Sigmoid colon (tissue), 6 donors: ENCODE measurements at regions not wholly inside any gene's neighbourhood (a gene's known extent, or its start where the extent isn't known, plus 50 kb on each side); places are given as distances from the start of the nearest gene placed in this dataset.

Source experiments
- DNase-seq: peaks from one replicate; pipeline ENCODE4 v3.0.0-alpha.2; 2019
- H3K27ac ChIP-seq, 4 donors: fragments of 200-600 bp; sonication (generic); one replicate each; pipeline ENCODE4 v1.5.1; 2016 to 2019; ENCODE audit warnings: mild to moderate bottlenecking in 1 of 4
- H3K27me3 ChIP-seq, 3 donors: fragments of 200-600 bp; sonication (generic); one replicate each; pipeline ENCODE4 v1.5.1; 2019; ENCODE audit warnings: mild to moderate bottlenecking in 1 of 3
- H3K36me3 ChIP-seq, 4 donors: fragments of 200-600 bp; sonication (generic); one replicate each; pipeline ENCODE4 v1.5.1; 2016 to 2019
- H3K4me1 ChIP-seq, 4 donors: fragments of 200-600 bp; sonication (generic); one replicate each; pipeline ENCODE4 v1.5.1; 2017 to 2019
- H3K4me3 ChIP-seq, 4 donors: fragments of 200-600 bp; sonication (generic); one replicate each; pipeline ENCODE4 v1.5.1; 2017 to 2019; ENCODE audit warnings: mild to moderate bottlenecking in 2 of 4, moderate library complexity in 1 of 4
- H3K9me3 ChIP-seq, 4 donors: fragments of 200-600 bp in 3 of 4; sonication (generic) in 3 of 4; one replicate each; pipeline versions ENCODE4 v1.5.1 to v1.6.1; 2013 to 2019
- CTCF ChIP-seq, 4 experiments: fragments of 450-650 bp in 3 of 4; fragments of 200-600 bp in 1 of 4; IDR thresholded peaks; one replicate each; pipeline ENCODE4 v1.5.1; 2016 to 2019; ENCODE audit warnings: antibody characterized with exemption in 4 of 4, mild to moderate bottlenecking in 3 of 4, moderate library complexity in 2 of 4
- EP300 ChIP-seq, 4 donors: sonication (generic); formaldehyde crosslinking; IDR thresholded peaks; one replicate each; pipeline ENCODE4 v1.6.1; 2017; ENCODE audit warnings: antibody characterized with exemption in 4 of 4
- POLR2A ChIP-seq, 2 donors: fragments of 450-650 bp; IDR thresholded peaks; one replicate each; pipeline ENCODE4 v1.6.1; 2016; ENCODE audit warnings: antibody characterized with exemption in 2 of 2, mild to moderate bottlenecking in 2 of 2, moderate library complexity in 2 of 2
- POLR2AphosphoS5 ChIP-seq, 4 donors: sonication (generic); formaldehyde crosslinking; IDR thresholded peaks; one replicate each; pipeline ENCODE4 v1.6.1; 2017; ENCODE audit warnings: antibody characterized with exemption in 4 of 4
- WGBS, 2 donors: extraction: QIAGEN DNeasy Blood & Tissue Kit; methylation state at CpG; one replicate each; pipeline ENCODE4 v1.1.7; 2013; 5-methylcytosine and 5-hydroxymethylcytosine counted together
- intact Hi-C: fragments of 100-400 bp; cut with DNase I; formaldehyde crosslinking; loops from one replicate; pipeline ENCODE4 v1.15.1; 2023
- donor health status: healthy with polysubstance abuse.
- donor health status: healthy.

GRCh38 chr1:193592317-193592716 lies 405.9 kb upstream of the B3GALT2 start:
- intact Hi-C loops, result no loop called here
- Histone ChIP-seq H3K36me3 (no peaks in the 10 kb centered on the region), H3K4me3 (no peak overlapping the region), H3K4me1 (peaks cover 0 to 7% (median 3%) of the 10 kb centered on the region in 4 donors), H3K27me3 (no peaks in the 10 kb centered on the region), H3K27ac (no peak overlapping the region), H3K9me3 (no peaks in the 10 kb centered on the region)
- no peak for TF ChIP-seq EP300 (IDR thresholded peaks at IDR 0.05)
- no peak for TF ChIP-seq CTCF (IDR thresholded peaks at IDR 0.05)
- no peak for TF ChIP-seq POLR2AphosphoS5 (IDR thresholded peaks at IDR 0.05)
- TF ChIP-seq POLR2A (IDR thresholded peaks at IDR 0.05), result no peak
- WGBS, 2 donors, result 73 to 89% methylated on average over 2 of the region's 2 CpGs
- no peak for DNase-seq

- Histone ChIP-seq H3K27ac (no peak overlapping the region), H3K9me3 (no peaks in the 10 kb centered on the region), H3K36me3 (no peaks in the 10 kb centered on the region), H3K27me3 (no peaks in the 10 kb centered on the region), H3K4me3 (no peak overlapping the region), H3K4me1 (peaks cover 0 to 7% (median 3%) of the 10 kb centered on the region in 4 donors)
- no peak for DNase-seq
- intact Hi-C loops, result no loop called here
- no peak for TF ChIP-seq POLR2A (IDR thresholded peaks at IDR 0.05)
- no peak for TF ChIP-seq CTCF (IDR thresholded peaks at IDR 0.05)
- TF ChIP-seq POLR2AphosphoS5 (IDR thresholded peaks at IDR 0.05), result no peak
- no peak for TF ChIP-seq EP300 (IDR thresholded peaks at IDR 0.05)
These were observed 403.7 kb upstream of the B3GALT2 start for GRCh38 chr1:193590102-193590501.

GRCh38 chr1:193589597-193590040 lies 403.2 kb upstream of the B3GALT2 start:
- 12 to 47% methylated on average over 3 of the region's 3 CpGs for WGBS, 2 donors
- Histone ChIP-seq H3K9me3 (no peaks in the 10 kb centered on the region), H3K4me3 (no peak overlapping the region), H3K27me3 (no peaks in the 10 kb centered on the region), H3K4me1 (peaks cover 0 to 7% (median 3%) of the 10 kb centered on the region in 4 donors), H3K36me3 (no peaks in the 10 kb centered on the region), H3K27ac (no peak overlapping the region)
- intact Hi-C loops, result no loop called here
- TF ChIP-seq POLR2A (IDR thresholded peaks at IDR 0.05), result no peak
- TF ChIP-seq CTCF (IDR thresholded peaks at IDR 0.05), result no peak
- TF ChIP-seq EP300 (IDR thresholded peaks at IDR 0.05), result no peak
- no peak for TF ChIP-seq POLR2AphosphoS5 (IDR thresholded peaks at IDR 0.05)
- DNase-seq, result no peak

- Histone ChIP-seq H3K27me3 (no peaks in the 10 kb centered on the region), H3K4me1 (peaks cover 0 to 7% (median 3%) of the 10 kb centered on the region in 4 donors), H3K9me3 (no peaks in the 10 kb centered on the region), H3K36me3 (no peaks in the 10 kb centered on the region), H3K4me3 (no peak overlapping the region), H3K27ac (no peak overlapping the region)
- no peak for TF ChIP-seq CTCF (IDR thresholded peaks at IDR 0.05)
- no peak for TF ChIP-seq POLR2A (IDR thresholded peaks at IDR 0.05)
- no peak for TF ChIP-seq POLR2AphosphoS5 (IDR thresholded peaks at IDR 0.05)
- no peak for TF ChIP-seq EP300 (IDR thresholded peaks at IDR 0.05)
- WGBS, 2 donors, result 78 to 87% methylated on average over 8 of the region's 8 CpGs
- intact Hi-C loops, result no loop called here
- DNase-seq, result no peak
These were observed 402.1 kb upstream of the B3GALT2 start for GRCh38 chr1:193588311-193589082.
